ENCODE measurements at regions not wholly inside any gene's neighbourhood (a gene's known extent, or its start where the extent isn't known, plus 50 kb on each side); places are given as distances from the start of the nearest gene placed in this dataset.

DNA sequence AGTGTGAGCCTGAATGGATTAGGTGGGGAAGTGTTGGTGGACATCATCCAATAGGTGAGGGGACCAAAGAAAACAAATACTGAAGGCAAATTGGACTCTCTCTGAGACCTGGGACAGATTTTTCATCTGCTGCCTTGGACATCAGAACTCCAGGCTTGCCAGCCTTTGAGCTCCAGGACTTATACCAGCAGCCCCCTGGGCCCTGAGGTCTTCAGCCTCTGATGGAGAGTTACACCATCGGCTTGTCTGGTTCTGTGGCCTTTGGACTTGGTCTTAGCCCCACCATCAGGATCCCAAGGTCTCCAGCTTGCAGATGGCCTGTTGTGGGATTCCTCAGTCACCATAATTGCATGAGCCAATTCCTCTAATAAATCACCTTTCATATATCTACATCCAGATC, 80.8 kb upstream of the SLC8A3 start:
- TF ChIP-seq, protein P1, sequence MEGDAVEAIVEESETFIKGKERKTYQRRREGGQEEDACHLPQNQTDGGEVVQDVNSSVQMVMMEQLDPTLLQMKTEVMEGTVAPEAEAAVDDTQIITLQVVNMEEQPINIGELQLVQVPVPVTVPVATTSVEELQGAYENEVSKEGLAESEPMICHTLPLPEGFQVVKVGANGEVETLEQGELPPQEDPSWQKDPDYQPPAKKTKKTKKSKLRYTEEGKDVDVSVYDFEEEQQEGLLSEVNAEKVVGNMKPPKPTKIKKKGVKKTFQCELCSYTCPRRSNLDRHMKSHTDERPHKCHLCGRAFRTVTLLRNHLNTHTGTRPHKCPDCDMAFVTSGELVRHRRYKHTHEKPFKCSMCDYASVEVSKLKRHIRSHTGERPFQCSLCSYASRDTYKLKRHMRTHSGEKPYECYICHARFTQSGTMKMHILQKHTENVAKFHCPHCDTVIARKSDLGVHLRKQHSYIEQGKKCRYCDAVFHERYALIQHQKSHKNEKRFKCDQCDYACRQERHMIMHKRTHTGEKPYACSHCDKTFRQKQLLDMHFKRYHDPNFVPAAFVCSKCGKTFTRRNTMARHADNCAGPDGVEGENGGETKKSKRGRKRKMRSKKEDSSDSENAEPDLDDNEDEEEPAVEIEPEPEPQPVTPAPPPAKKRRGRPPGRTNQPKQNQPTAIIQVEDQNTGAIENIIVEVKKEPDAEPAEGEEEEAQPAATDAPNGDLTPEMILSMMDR (IDR thresholded peaks at IDR 0.05; ENCODE audit: insufficient read depth, low read length, severe bottlenecking), result no peak
- no peak for DNase-seq (ENCODE audit: low read depth)

DNA sequence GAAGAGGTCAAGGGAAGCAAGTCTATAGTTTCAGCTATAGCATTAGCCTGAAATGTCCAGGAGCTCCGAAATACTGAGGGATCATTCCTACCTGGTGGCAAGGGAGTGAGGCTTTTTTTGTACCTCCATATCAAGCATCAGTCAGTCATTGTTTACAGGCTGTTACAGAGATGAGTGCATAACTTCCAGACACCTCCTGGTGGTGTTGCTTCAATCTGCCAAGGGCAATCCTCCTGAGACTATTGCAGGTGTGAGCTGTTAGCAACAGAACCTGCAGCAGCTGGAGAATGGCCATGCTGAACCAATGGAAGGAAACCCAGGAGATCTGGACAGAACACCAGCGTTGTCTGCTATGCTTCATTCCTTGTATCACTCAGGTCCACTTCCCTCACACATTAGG, 80.0 kb upstream of the SLC8A3 start:
- FAIRE-seq (no peak), DNase-seq (ENCODE audit: low read depth) (peak; percentile 16)
- Histone ChIP-seq H3K4me3 (ENCODE audit: low read depth, low read length) (no peak overlapping the region), H3K27me3 (ENCODE audit: control insufficient read depth, insufficient read depth, low read length) (peaks cover 2% of the 10 kb centered on the region), H3K36me3 (ENCODE audit: control insufficient read depth, insufficient read depth, low read length) (no peaks in the 10 kb centered on the region)
- TF ChIP-seq, protein P1 (IDR thresholded peaks at IDR 0.05; ENCODE audit: insufficient read depth, low read length, severe bottlenecking), result no peak

More for the DNA sequence above, 80.8 kb upstream of the SLC8A3 start:
- FAIRE-seq, result no peak
- Histone ChIP-seq H3K4me3 (ENCODE audit: low read depth, low read length) (no peak overlapping the region), H3K27me3 (ENCODE audit: control insufficient read depth, insufficient read depth, low read length) (peaks cover 2% of the 10 kb centered on the region), H3K36me3 (ENCODE audit: control insufficient read depth, insufficient read depth, low read length) (no peaks in the 10 kb centered on the region)

DNA sequence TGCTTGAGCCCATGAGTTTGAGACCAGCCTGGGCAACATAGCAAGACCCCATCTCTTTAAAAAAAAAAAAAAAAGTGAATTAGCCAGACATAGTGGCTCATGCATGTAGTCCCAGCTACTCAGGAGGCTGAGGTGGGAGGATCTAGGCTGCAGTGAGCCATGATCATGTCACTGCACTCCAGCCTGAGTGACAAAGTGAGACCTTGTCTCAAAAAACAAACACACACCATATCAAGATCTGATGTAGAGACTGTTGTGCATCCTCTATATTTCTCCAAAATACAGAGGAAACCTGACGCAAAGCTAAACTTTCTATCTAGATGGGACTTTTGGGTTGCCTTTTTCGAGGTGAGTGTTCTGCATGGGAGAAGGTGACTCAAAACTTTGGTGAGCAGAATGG, 77.4 kb upstream of the SLC8A3 start:
- no peak for FAIRE-seq
- Histone ChIP-seq H3K27me3 (ENCODE audit: control insufficient read depth, insufficient read depth, low read length) (peaks cover 2% of the 10 kb centered on the region), H3K4me3 (ENCODE audit: low read depth, low read length) (no peak overlapping the region), H3K36me3 (ENCODE audit: control insufficient read depth, insufficient read depth, low read length) (no peaks in the 10 kb centered on the region)
- DNase-seq (ENCODE audit: low read depth), result no peak
- TF ChIP-seq, protein P1 (IDR thresholded peaks at IDR 0.05; ENCODE audit: insufficient read depth, low read length, severe bottlenecking), result no peak

DNA sequence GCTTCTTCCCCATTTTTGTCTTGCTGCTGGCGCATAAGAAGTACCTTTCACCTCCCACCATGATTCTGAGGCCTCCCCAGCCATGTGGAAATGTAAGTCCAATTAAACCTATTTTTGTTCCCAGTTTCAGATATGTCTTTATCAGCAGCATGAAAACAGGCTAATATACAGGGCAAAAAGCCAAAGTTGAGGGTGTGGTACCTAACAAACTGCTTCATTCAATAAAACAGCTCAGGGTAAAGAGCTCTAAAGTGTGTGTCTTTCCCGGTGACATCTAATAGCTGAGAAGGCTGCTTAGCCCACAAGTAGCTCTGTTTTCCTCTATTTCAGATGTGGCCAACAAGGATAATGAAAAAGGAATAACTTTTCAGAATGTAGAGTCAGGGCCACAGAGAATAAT, 76.7 kb upstream of the SLC8A3 start:
- DNase-seq (ENCODE audit: low read depth) (no peak), FAIRE-seq (no peak)
- TF ChIP-seq, protein P1 (IDR thresholded peaks at IDR 0.05; ENCODE audit: insufficient read depth, low read length, severe bottlenecking), result no peak
- H3K4me3 ChIP-seq (ENCODE audit: low read depth, low read length), result no peak overlapping the region
- H3K27me3 ChIP-seq (ENCODE audit: control insufficient read depth, insufficient read depth, low read length), result peaks cover 2% of the 10 kb centered on the region
- H3K36me3 ChIP-seq (ENCODE audit: control insufficient read depth, insufficient read depth, low read length), result no peaks in the 10 kb centered on the region

DNA sequence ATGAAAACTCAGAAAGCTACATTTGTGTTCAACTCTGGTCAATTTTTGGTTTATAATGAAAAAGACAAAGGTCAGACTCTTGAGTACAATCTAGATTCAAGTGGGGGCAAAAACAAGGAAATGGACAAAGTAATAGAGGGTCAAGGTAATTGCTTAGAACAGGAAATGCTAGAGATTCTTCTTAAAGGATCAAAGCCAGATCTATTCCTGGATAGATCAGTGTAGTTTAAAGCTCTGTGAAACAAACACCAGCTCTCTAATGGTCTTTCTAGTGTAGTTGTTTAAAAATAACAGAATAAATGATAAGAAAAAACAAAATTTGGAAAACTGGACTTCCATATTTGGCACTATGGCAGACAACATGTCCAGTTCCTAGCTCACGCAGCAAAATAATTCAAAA, 70.7 kb upstream of the SLC8A3 start:
- Histone ChIP-seq H3K4me3 (ENCODE audit: low read depth, low read length) (no peak overlapping the region), H3K27me3 (ENCODE audit: control insufficient read depth, insufficient read depth, low read length) (no peaks in the 10 kb centered on the region), H3K36me3 (ENCODE audit: control insufficient read depth, insufficient read depth, low read length) (no peaks in the 10 kb centered on the region)
- DNase-seq (ENCODE audit: low read depth), result no peak
- TF ChIP-seq, protein P1 (IDR thresholded peaks at IDR 0.05; ENCODE audit: insufficient read depth, low read length, severe bottlenecking), result no peak
- no peak for FAIRE-seq

DNA sequence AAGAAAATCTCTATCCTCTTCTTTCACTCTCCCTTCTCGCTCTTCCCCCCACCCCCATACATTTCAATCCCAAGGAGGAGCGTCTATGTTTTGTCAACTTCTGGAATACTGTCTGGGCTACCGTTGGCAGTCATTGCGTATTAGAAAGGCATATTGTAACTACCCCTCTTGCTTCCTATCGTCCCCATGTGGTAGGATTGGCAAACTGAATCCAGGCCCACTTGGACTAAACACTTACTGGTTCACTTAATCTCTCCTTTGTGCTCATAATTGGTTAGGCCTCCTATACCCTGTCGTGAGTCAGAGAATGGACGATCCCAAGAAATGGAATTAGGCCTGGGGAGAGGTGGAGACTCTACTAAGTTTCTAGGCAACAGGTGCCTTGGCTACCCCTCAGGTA, 68.8 kb upstream of the SLC8A3 start:
- no peaks in the 10 kb centered on the region for H3K27me3 ChIP-seq (ENCODE audit: control insufficient read depth, insufficient read depth, low read length)
- no peaks in the 10 kb centered on the region for H3K36me3 ChIP-seq (ENCODE audit: control insufficient read depth, insufficient read depth, low read length)
- no peak overlapping the region for H3K4me3 ChIP-seq (ENCODE audit: low read depth, low read length)
- FAIRE-seq (no peak), DNase-seq (ENCODE audit: low read depth) (peak; percentile 19)
- TF ChIP-seq, protein P1 (IDR thresholded peaks at IDR 0.05; ENCODE audit: insufficient read depth, low read length, severe bottlenecking), result peak; percentile 54

All from bronchial epithelial cell (primary cell).